H9 (cell line): ENCODE measurements at regions not wholly inside any gene's neighbourhood (a gene's known extent, or its start where the extent isn't known, plus 50 kb on each side); places are given as distances from the start of the nearest gene placed in this dataset.
A peak's percentile ranks its signal among the peaks of the same experiment; 100 is the strongest.
"Not testable (repeated sequence)": the region's sequence is repeated elsewhere in the genome, so short reads cannot be mapped to it uniquely, and the experiment has no call there.

ENCODE experiments used
- DNase-seq: peaks from one replicate; pipeline ENCODE4 v3.0.0-alpha.2; 2017
- H2AFZ ChIP-seq: one replicate; pipeline ENCODE4 v1.6.1; 2013; ENCODE audit warnings: mild to moderate bottlenecking, low read length, control low read depth, moderate library complexity
- H2AK5ac ChIP-seq: 2 replicates; pipeline ENCODE4 v1.6.1; 2013; ENCODE audit warnings: low read length, control low read depth, mixed read lengths; ENCODE audit not compliant: insufficient read length
- H2BK120ac ChIP-seq: one replicate; pipeline ENCODE4 v1.6.1; 2013; ENCODE audit warnings: low read depth, mild to moderate bottlenecking, low read length, control low read depth, inconsistent platforms; ENCODE audit not compliant: poor library complexity, severe bottlenecking
- H2BK12ac ChIP-seq: 2 replicates; pipeline ENCODE4 v1.6.1; 2013; ENCODE audit warnings: low read length, control low read depth, mixed read lengths, low read depth; ENCODE audit not compliant: insufficient read length
- H2BK15ac ChIP-seq: 2 replicates; pipeline ENCODE4 v1.6.1; 2013; ENCODE audit warnings: low read depth, low read length, control low read depth
- H2BK20ac ChIP-seq: one replicate; pipeline ENCODE4 v1.6.1; 2013; ENCODE audit warnings: low read depth, mild to moderate bottlenecking, low read length, control low read depth, inconsistent platforms; ENCODE audit not compliant: poor library complexity, severe bottlenecking
- H2BK5ac ChIP-seq: 2 replicates; pipeline ENCODE4 v1.6.1; 2013; ENCODE audit warnings: low read length, control low read depth, mixed read lengths; ENCODE audit not compliant: insufficient read length
- H3K14ac ChIP-seq: 2 replicates; pipeline ENCODE4 v1.6.1; 2013; ENCODE audit warnings: low read length, control low read depth; ENCODE audit not compliant: insufficient read depth
- H3K18ac ChIP-seq: 2 replicates; pipeline ENCODE4 v1.6.1; 2013; ENCODE audit warnings: low read depth, mild to moderate bottlenecking, mixed read lengths, low read length, control low read depth; ENCODE audit not compliant: insufficient read length
- H3K23ac ChIP-seq: 2 replicates; pipeline ENCODE4 v1.6.1; 2013; ENCODE audit warnings: low read length, control low read depth, mixed read lengths, low read depth; ENCODE audit not compliant: insufficient read length
- H3K23me2 ChIP-seq: 2 replicates; pipeline ENCODE4 v1.6.1; 2013; ENCODE audit warnings: low read depth, mild to moderate bottlenecking, mixed read lengths, low read length, control low read depth; ENCODE audit not compliant: insufficient read length, poor library complexity, severe bottlenecking
- H3K27ac ChIP-seq: 2 replicates; pipeline ENCODE4 v1.5.1; 2013; ENCODE audit warnings: low read length, control low read depth, mixed read lengths, low read depth; ENCODE audit not compliant: insufficient read length
- H3K27me3 ChIP-seq: 2 replicates; pipeline ENCODE4 v1.6.1; 2013; ENCODE audit warnings: low read length, control low read depth, inconsistent platforms; ENCODE audit not compliant: insufficient read depth
- H3K4ac ChIP-seq: 2 replicates; pipeline ENCODE4 v1.6.1; 2013; ENCODE audit warnings: low read depth, mild to moderate bottlenecking, control low read depth, inconsistent platforms, low read length, moderate library complexity
- H3K4me1 ChIP-seq: 2 replicates; pipeline ENCODE4 v1.6.1; 2013; ENCODE audit warnings: low read length, control low read depth, inconsistent platforms; ENCODE audit not compliant: insufficient read depth
- H3K4me2 ChIP-seq: 2 replicates; pipeline ENCODE4 v1.6.1; 2013; ENCODE audit warnings: low read length, control low read depth, mixed read lengths; ENCODE audit not compliant: insufficient read length, insufficient read depth
- H3K56ac ChIP-seq: 2 replicates; pipeline ENCODE4 v1.6.1; 2013; ENCODE audit warnings: low read depth, mild to moderate bottlenecking, mixed read lengths, low read length, control low read depth; ENCODE audit not compliant: insufficient read length
- H3K79me1 ChIP-seq: 2 replicates; pipeline ENCODE4 v1.6.1; 2013; ENCODE audit warnings: low read depth, mild to moderate bottlenecking, moderate library complexity, low read length, control low read depth, inconsistent platforms; ENCODE audit not compliant: insufficient read depth, poor library complexity, severe bottlenecking
- H3K79me2 ChIP-seq: 2 replicates; pipeline ENCODE4 v1.6.1; 2013; ENCODE audit warnings: low read length, control low read depth, inconsistent platforms; ENCODE audit not compliant: insufficient read depth
- H3K9ac ChIP-seq: 2 replicates; pipeline ENCODE4 v1.6.1; 2013; ENCODE audit warnings: low read length, control low read depth, mixed read lengths; ENCODE audit not compliant: insufficient read length; ENCODE audit errors: extremely low read depth
- H3K9me3 ChIP-seq: one replicate; pipeline ENCODE4 v1.6.1; 2013; ENCODE audit warnings: low read depth, low read length, inconsistent platforms; ENCODE audit not compliant: control insufficient read depth
- H3T11ph ChIP-seq: one replicate; pipeline ENCODE4 v1.6.1; 2013; ENCODE audit warnings: mild to moderate bottlenecking, low read length, control low read depth, inconsistent platforms
- H4K20me1 ChIP-seq: one replicate; pipeline ENCODE4 v1.6.1; 2013; ENCODE audit not compliant: control insufficient read depth, insufficient read length, insufficient read depth
- H4K5ac ChIP-seq: 2 replicates; pipeline ENCODE4 v1.6.1; 2013; ENCODE audit warnings: low read depth, mild to moderate bottlenecking, mixed read lengths, low read length, control low read depth; ENCODE audit not compliant: insufficient read length
- H4K8ac ChIP-seq: replicated peaks from 2 replicates; pipeline ENCODE4 v1.6.1; 2013; ENCODE audit warnings: low read length, control low read depth, mixed read lengths, low read depth; ENCODE audit not compliant: insufficient read length
- H4K91ac ChIP-seq: 2 replicates; pipeline ENCODE4 v1.6.1; 2013; ENCODE audit warnings: low read depth, mild to moderate bottlenecking, moderate library complexity, mixed read lengths, low read length, control low read depth; ENCODE audit not compliant: insufficient read length
- H3K27ac Mint-ChIP-seq, 3 experiments: 2 replicates in 2 of 3; 3 replicates in 1 of 3; pipeline ENCODE4 v1.8.0; 2020 to 2021; ENCODE audit warnings: mixed read lengths in 3 of 3, mild to moderate bottlenecking in 1 of 3, moderate library complexity in 1 of 3
- H3K27me3 Mint-ChIP-seq: 2 replicates; pipeline ENCODE4 v1.8.0; 2021; ENCODE audit warnings: low read depth, mild to moderate bottlenecking, moderate library complexity, mixed read lengths
- H3K36me3 Mint-ChIP-seq, 3 experiments: 2 replicates in 2 of 3; 3 replicates in 1 of 3; pipeline ENCODE4 v1.8.0; 2020 to 2021; ENCODE audit warnings: low read depth in 3 of 3, mixed read lengths in 3 of 3; ENCODE audit not compliant: insufficient read depth in 1 of 3
- H3K4me1 Mint-ChIP-seq, 2 experiments: 2 replicates each; pipeline ENCODE4 v1.8.0; 2020; ENCODE audit warnings: mixed read lengths in 2 of 2
- H3K4me3 Mint-ChIP-seq, 2 experiments: 2 replicates in 1 of 2; 3 replicates in 1 of 2; pipeline ENCODE4 v1.8.0; 2020 to 2021; ENCODE audit warnings: mild to moderate bottlenecking in 2 of 2, mixed read lengths in 2 of 2, moderate library complexity in 1 of 2
- H3K9me3 Mint-ChIP-seq, 2 experiments: 2 replicates in 1 of 2; 3 replicates in 1 of 2; pipeline ENCODE4 v1.8.0; 2020; ENCODE audit warnings: mild to moderate bottlenecking in 2 of 2, mixed read lengths in 2 of 2, moderate library complexity in 1 of 2
- CTCF ChIP-seq: fragments of 200-600 bp; sonication (generic); conservative IDR thresholded peaks from 3 replicates; pipeline ENCODE4 v1.8.0; 2021; ENCODE audit warnings: antibody characterized with exemption, mild to moderate bottlenecking
- WGBS: extraction: QIAGEN DNeasy Blood & Tissue Kit; methylation state at CpG from one replicate; pipeline ENCODE4 v1.1.7; 2013; ENCODE audit warnings: missing lambda C conversion rate, low lambda C conversion rate, mixed read lengths; ENCODE audit not compliant: insufficient read length; ENCODE audit errors: extremely low coverage; 5-methylcytosine and 5-hydroxymethylcytosine counted together

GRCh38 chr11:71750908-71751307, 82.1 kb upstream of the DEFB108B start:
- WGBS, result no CpG with 5 or more reads among the region's 11 CpGs
- H3K23me2 ChIP-seq, H2BK120ac ChIP-seq, H3K36me3 Mint-ChIP-seq, H3K9me3 Mint-ChIP-seq, H3K14ac ChIP-seq, H2BK20ac ChIP-seq, H2BK15ac ChIP-seq, H4K5ac ChIP-seq, H4K91ac ChIP-seq, H4K8ac ChIP-seq, H3K18ac ChIP-seq, H3K9ac ChIP-seq, H3K79me1 ChIP-seq, H3K4ac ChIP-seq, H2BK5ac ChIP-seq, H3K27ac Mint-ChIP-seq, H3K27me3 Mint-ChIP-seq, H3K27me3 ChIP-seq, H2BK12ac ChIP-seq, H3K4me2 ChIP-seq, H3K27ac ChIP-seq, H3K56ac ChIP-seq, H3K9me3 ChIP-seq, H3K4me1 ChIP-seq, H2AFZ ChIP-seq, H3K79me2 ChIP-seq, H4K20me1 ChIP-seq, H3T11ph ChIP-seq, H2AK5ac ChIP-seq, DNase-seq, H3K23ac ChIP-seq, H3K4me3 Mint-ChIP-seq: not testable (repeated sequence)
- TF ChIP-seq CTCF, result peak; percentile 37; the same call in 1 of the 3 replicates
- H3K4me1 Mint-ChIP-seq, result peaks cover 45 to 52% of the 10 kb centered on the region in 2 experiments

GRCh38 chr11:71764695-71765491, 68.1 kb upstream of the DEFB108B start:
- H3K4ac ChIP-seq, H3K4me3 Mint-ChIP-seq, H3K4me2 ChIP-seq, H3K4me1 Mint-ChIP-seq, H3K14ac ChIP-seq, H3K23me2 ChIP-seq, H3K36me3 Mint-ChIP-seq, H3K56ac ChIP-seq, H2BK120ac ChIP-seq, H2BK15ac ChIP-seq, H3K27ac ChIP-seq, H3K9me3 ChIP-seq, H2BK5ac ChIP-seq, H3K18ac ChIP-seq, H4K8ac ChIP-seq, H3K79me1 ChIP-seq, H2AFZ ChIP-seq, H3K9me3 Mint-ChIP-seq, H4K20me1 ChIP-seq, H2BK20ac ChIP-seq, H2BK12ac ChIP-seq, H2AK5ac ChIP-seq, H4K91ac ChIP-seq, H3K4me1 ChIP-seq, H3K9ac ChIP-seq, H3K23ac ChIP-seq, H3K27me3 Mint-ChIP-seq, H3K27ac Mint-ChIP-seq, H3K27me3 ChIP-seq, H3T11ph ChIP-seq, H3K79me2 ChIP-seq, H4K5ac ChIP-seq, DNase-seq: not testable (repeated sequence)
- WGBS, result no CpG with 5 or more reads among the region's 20 CpGs
